OCI-LY7 (cell line): ENCODE measurements at regions not wholly inside any gene's neighbourhood (a gene's known extent, or its start where the extent isn't known, plus 50 kb on each side); places are given as distances from the start of the nearest gene placed in this dataset.

Experiments
- BruUV-seq: library from RNA; stranded (reverse); fragments of 400-500 nt; replicated peaks from 2 replicates; lab custom pipeline; 2021; lab: Mats Ljungman, UMichigan
- CTCF ChIA-PET: fragments of 300-600 bp; sonication (Branson Sonifier 250); formaldehyde crosslinking; loops from one replicate; lab custom pipeline; 2022; ENCODE audit warnings: antibody characterized with exemption; ENCODE audit not compliant: unreplicated experiment; lab: Charles Lee
- POLR2A ChIA-PET: fragments of 300-600 bp; sonication (Branson Sonifier 250); formaldehyde crosslinking; loops from one replicate; lab custom pipeline; 2022; ENCODE audit warnings: antibody characterized with exemption; lab: Charles Lee
- DNase-seq: peaks from one replicate; pipeline ENCODE4 v3.0.0-alpha.2; 2015; ENCODE audit warnings: low spot score
- H2AFZ ChIP-seq: fragments of 200-600 bp; sonication (generic), shearing (Covaris generic); 2 replicates; pipeline ENCODE4 v1.6.1; 2014; ENCODE audit warnings: mild to moderate bottlenecking, antibody characterized with exemption, low read length, moderate library complexity
- H3K27ac ChIP-seq: fragments of 200-600 bp; sonication (generic); 2 replicates; pipeline ENCODE4 v1.5.1; 2014; ENCODE audit warnings: mixed run types, low read depth, mild to moderate bottlenecking, moderate library complexity, low read length, inconsistent platforms; ENCODE audit not compliant: poor library complexity, severe bottlenecking
- H3K36me3 ChIP-seq: fragments of 200-600 bp; sonication (generic); 2 replicates; pipeline ENCODE4 v1.6.1; 2014; ENCODE audit warnings: mild to moderate bottlenecking, antibody characterized with exemption, low read length, moderate library complexity, mixed read lengths; ENCODE audit not compliant: insufficient read depth
- H3K4me1 ChIP-seq: fragments of 200-600 bp; sonication (generic); 2 replicates; pipeline ENCODE4 v1.5.1; 2014; ENCODE audit warnings: mild to moderate bottlenecking, low read length; ENCODE audit not compliant: insufficient read depth, poor library complexity, severe bottlenecking
- H3K4me2 ChIP-seq: fragments of 200-600 bp; sonication (generic); 2 replicates; pipeline ENCODE4 v1.6.1; 2014; ENCODE audit warnings: mild to moderate bottlenecking, low read length
- H3K4me3 ChIP-seq: fragments of 200-600 bp; sonication (generic); 2 replicates; pipeline ENCODE4 v1.5.1; 2014; ENCODE audit warnings: mild to moderate bottlenecking, low read depth, low read length; ENCODE audit not compliant: poor library complexity, severe bottlenecking
- H3K79me2 ChIP-seq: fragments of 200-600 bp; sonication (generic); 2 replicates; pipeline ENCODE4 v1.6.1; 2016; ENCODE audit warnings: low read depth, mild to moderate bottlenecking, low read length, moderate library complexity, mixed read lengths; ENCODE audit not compliant: insufficient read depth
- H3K9me2 ChIP-seq: fragments of 200-600 bp; sonication (generic); 2 replicates; pipeline ENCODE4 v1.6.1; 2016; ENCODE audit warnings: mild to moderate bottlenecking, low read length, mixed read lengths; ENCODE audit not compliant: insufficient read depth
- H3K9me3 ChIP-seq: fragments of 200-600 bp; sonication (generic); 2 replicates; pipeline ENCODE4 v1.6.1; 2014; ENCODE audit warnings: mild to moderate bottlenecking, mixed run types, low read length, mixed read lengths
- H4K20me1 ChIP-seq: fragments of 200-600 bp; sonication (generic); 2 replicates; pipeline ENCODE4 v1.6.1; 2014; ENCODE audit warnings: mild to moderate bottlenecking, antibody characterized with exemption, low read length, moderate library complexity, mixed read lengths; ENCODE audit not compliant: insufficient read depth
- EZH2phosphoT487 ChIP-seq: fragments of 200-600 bp; sonication (generic); IDR thresholded peaks from 2 replicates; pipeline ENCODE4 v1.6.1; 2018; ENCODE audit warnings: low read depth, borderline replicate concordance, mild to moderate bottlenecking, mixed run types, antibody characterized with exemption, low read length, moderate library complexity, mixed read lengths
- intact Hi-C: fragments of 100-400 bp; cut with micrococcal nuclease; formaldehyde crosslinking; loops from one replicate; pipeline ENCODE4 v1.10.0; 2022; ENCODE audit not compliant: unreplicated experiment
- TF ChIP-seq, protein P1 (sequence below): fragments of 200-600 bp; sonication (generic); conservative IDR thresholded peaks from 2 replicates; pipeline ENCODE4 v1.5.1; 2014; ENCODE audit warnings: mild to moderate bottlenecking, antibody characterized with exemption, low read length, moderate library complexity, mixed read lengths

DNA sequence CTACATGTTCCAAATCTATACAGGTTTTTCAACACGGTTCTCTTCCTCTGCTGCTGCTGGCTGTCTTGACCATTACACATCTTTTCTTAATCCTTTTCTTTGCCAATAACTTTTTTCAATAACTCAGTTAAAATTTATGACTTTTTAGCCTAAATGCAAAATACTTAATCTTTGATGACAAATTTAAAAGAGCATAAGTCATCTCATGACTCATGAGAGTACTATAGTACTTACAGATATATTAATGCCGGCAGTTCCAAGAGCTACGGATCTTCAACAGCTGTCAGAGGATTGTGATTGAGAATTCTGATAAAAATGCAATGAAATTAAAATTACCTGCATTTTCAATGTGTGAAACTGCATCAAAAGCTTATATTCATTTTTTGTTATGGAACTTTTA, 105.5 kb downstream of the KPNA2 start:
- no peaks in the 10 kb centered on the region for H3K9me3 ChIP-seq
- no peaks in the 10 kb centered on the region for H3K4me1 ChIP-seq
- ChIA-PET POLR2A (interaction anchor here (0.9 to 1.1 kb wide), 2 partner anchors 9 to 11 kb away, joined by 3 read pairs; no protein-coding TSS in a partner anchor), CTCF (no interaction called here)
- DNase-seq = no peak
- intact Hi-C loops = no loop called here
- H3K4me3 ChIP-seq = no peak overlapping the region
- BruUV-seq = no TSS peak
- no peaks in the 10 kb centered on the region for H3K9me2 ChIP-seq
- no peak overlapping the region for H3K4me2 ChIP-seq
- no peaks in the 10 kb centered on the region for H3K79me2 ChIP-seq
- H3K36me3 ChIP-seq = no peaks in the 10 kb centered on the region
- no peak overlapping the region for H2AFZ ChIP-seq
- no peaks in the 10 kb centered on the region for H4K20me1 ChIP-seq
- no peak overlapping the region for H3K27ac ChIP-seq
- TF ChIP-seq, protein P1, sequence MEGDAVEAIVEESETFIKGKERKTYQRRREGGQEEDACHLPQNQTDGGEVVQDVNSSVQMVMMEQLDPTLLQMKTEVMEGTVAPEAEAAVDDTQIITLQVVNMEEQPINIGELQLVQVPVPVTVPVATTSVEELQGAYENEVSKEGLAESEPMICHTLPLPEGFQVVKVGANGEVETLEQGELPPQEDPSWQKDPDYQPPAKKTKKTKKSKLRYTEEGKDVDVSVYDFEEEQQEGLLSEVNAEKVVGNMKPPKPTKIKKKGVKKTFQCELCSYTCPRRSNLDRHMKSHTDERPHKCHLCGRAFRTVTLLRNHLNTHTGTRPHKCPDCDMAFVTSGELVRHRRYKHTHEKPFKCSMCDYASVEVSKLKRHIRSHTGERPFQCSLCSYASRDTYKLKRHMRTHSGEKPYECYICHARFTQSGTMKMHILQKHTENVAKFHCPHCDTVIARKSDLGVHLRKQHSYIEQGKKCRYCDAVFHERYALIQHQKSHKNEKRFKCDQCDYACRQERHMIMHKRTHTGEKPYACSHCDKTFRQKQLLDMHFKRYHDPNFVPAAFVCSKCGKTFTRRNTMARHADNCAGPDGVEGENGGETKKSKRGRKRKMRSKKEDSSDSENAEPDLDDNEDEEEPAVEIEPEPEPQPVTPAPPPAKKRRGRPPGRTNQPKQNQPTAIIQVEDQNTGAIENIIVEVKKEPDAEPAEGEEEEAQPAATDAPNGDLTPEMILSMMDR = no peak
- no peak for TF ChIP-seq EZH2phosphoT487

DNA sequence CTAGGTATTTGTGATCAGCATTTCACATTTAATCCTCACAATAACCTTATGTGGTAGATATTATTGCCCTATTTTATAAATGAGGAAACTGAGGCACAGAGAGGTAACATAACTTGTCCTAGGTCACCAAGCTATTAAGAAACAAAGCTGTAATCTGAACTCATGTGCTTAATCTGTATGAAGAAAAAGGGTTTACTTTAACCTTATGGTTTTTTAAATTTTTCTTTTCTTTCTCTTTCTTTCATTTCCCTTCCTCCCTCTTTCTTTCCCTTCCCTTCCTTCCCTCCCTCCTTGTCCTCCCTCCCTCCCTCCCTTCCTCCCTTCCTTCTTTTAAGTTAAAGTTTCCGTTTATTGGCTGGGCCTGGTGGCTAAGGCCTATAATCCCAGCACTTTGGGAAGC, 105.2 kb upstream of the AMZ2 start:
- Histone ChIP-seq H3K9me2 (no peaks in the 10 kb centered on the region), H2AFZ (no peak overlapping the region), H3K9me3 (no peaks in the 10 kb centered on the region), H3K36me3 (no peaks in the 10 kb centered on the region), H3K27ac (no peak overlapping the region), H3K4me3 (no peak overlapping the region), H3K79me2 (no peaks in the 10 kb centered on the region), H3K4me1 (no peaks in the 10 kb centered on the region), H3K4me2 (no peak overlapping the region), H4K20me1 (no peaks in the 10 kb centered on the region)
- ChIA-PET CTCF (no interaction called here), POLR2A (interaction anchor here (0.7 kb wide), 1 partner anchor 90 kb away, joined by 3 read pairs; no protein-coding TSS in a partner anchor)
- DNase-seq = no peak
- intact Hi-C loops = no loop called here
- BruUV-seq = no TSS peak
- TF ChIP-seq, protein P1 = no peak
- TF ChIP-seq EZH2phosphoT487 = no peak

DNA sequence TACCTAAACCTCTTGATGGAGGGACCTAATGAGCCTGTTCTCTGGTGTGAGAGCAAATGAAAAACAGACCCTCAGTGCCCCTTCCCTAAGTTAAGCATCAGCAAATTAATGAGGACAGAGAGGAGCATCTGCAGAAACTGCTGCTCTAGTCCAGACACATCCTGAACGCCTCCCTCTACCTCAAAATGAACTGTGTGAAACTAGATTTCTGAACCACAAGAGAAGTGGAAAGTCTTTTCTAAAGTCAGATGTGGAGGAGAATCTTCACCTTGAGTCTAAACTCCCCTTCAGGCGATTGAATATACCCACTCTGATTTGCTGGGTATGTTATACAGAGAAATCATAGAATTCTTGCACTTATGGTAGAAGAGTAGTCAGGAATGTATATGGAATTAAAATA, 104.4 kb upstream of the AMZ2 start:
- Histone ChIP-seq H3K9me2 (no peaks in the 10 kb centered on the region), H3K79me2 (no peaks in the 10 kb centered on the region), H4K20me1 (no peaks in the 10 kb centered on the region), H3K4me1 (no peaks in the 10 kb centered on the region), H3K4me3 (no peak overlapping the region), H3K9me3 (no peaks in the 10 kb centered on the region), H2AFZ (no peak overlapping the region), H3K27ac (no peak overlapping the region), H3K4me2 (no peak overlapping the region), H3K36me3 (no peaks in the 10 kb centered on the region)
- DNase-seq = no peak
- TF ChIP-seq, protein P1 = no peak
- no peak for TF ChIP-seq EZH2phosphoT487
- BruUV-seq = no TSS peak
- intact Hi-C loops = no loop called here
- CTCF ChIA-PET = no interaction called here
- POLR2A ChIA-PET = interaction anchor here (0.7 kb wide), 1 partner anchor 89 kb away, joined by 3 read pairs; no protein-coding TSS in a partner anchor
